ENCODE measurements at regions not wholly inside any gene's neighbourhood (a gene's known extent, or its start where the extent isn't known, plus 50 kb on each side); places are given as distances from the start of the nearest gene placed in this dataset.
"Not testable (repeated sequence)": the region's sequence is repeated elsewhere in the genome, so short reads cannot be mapped to it uniquely, and the experiment has no call there.

DNA sequence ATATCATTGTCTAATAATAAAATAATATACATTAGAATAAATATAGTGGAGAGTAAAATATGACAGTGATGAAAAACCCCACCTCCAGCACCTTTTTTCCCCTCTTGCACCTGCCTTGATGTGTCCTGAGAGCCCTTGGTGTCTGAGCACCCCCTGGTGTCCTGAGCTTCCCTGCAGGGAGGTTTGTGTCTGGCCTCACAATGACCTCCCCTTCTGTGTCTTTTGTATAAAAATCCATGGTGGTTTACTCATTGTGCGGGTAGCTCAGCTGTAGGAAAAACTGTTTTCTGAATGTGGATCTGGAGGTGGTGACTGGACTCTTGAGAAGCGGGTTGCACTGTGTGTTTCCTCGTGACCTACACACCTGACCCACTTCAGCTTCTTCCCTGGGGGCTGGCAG lies 636.9 kb downstream of the TMEM121 start (continued):
- TF ChIP-seq, protein P1, sequence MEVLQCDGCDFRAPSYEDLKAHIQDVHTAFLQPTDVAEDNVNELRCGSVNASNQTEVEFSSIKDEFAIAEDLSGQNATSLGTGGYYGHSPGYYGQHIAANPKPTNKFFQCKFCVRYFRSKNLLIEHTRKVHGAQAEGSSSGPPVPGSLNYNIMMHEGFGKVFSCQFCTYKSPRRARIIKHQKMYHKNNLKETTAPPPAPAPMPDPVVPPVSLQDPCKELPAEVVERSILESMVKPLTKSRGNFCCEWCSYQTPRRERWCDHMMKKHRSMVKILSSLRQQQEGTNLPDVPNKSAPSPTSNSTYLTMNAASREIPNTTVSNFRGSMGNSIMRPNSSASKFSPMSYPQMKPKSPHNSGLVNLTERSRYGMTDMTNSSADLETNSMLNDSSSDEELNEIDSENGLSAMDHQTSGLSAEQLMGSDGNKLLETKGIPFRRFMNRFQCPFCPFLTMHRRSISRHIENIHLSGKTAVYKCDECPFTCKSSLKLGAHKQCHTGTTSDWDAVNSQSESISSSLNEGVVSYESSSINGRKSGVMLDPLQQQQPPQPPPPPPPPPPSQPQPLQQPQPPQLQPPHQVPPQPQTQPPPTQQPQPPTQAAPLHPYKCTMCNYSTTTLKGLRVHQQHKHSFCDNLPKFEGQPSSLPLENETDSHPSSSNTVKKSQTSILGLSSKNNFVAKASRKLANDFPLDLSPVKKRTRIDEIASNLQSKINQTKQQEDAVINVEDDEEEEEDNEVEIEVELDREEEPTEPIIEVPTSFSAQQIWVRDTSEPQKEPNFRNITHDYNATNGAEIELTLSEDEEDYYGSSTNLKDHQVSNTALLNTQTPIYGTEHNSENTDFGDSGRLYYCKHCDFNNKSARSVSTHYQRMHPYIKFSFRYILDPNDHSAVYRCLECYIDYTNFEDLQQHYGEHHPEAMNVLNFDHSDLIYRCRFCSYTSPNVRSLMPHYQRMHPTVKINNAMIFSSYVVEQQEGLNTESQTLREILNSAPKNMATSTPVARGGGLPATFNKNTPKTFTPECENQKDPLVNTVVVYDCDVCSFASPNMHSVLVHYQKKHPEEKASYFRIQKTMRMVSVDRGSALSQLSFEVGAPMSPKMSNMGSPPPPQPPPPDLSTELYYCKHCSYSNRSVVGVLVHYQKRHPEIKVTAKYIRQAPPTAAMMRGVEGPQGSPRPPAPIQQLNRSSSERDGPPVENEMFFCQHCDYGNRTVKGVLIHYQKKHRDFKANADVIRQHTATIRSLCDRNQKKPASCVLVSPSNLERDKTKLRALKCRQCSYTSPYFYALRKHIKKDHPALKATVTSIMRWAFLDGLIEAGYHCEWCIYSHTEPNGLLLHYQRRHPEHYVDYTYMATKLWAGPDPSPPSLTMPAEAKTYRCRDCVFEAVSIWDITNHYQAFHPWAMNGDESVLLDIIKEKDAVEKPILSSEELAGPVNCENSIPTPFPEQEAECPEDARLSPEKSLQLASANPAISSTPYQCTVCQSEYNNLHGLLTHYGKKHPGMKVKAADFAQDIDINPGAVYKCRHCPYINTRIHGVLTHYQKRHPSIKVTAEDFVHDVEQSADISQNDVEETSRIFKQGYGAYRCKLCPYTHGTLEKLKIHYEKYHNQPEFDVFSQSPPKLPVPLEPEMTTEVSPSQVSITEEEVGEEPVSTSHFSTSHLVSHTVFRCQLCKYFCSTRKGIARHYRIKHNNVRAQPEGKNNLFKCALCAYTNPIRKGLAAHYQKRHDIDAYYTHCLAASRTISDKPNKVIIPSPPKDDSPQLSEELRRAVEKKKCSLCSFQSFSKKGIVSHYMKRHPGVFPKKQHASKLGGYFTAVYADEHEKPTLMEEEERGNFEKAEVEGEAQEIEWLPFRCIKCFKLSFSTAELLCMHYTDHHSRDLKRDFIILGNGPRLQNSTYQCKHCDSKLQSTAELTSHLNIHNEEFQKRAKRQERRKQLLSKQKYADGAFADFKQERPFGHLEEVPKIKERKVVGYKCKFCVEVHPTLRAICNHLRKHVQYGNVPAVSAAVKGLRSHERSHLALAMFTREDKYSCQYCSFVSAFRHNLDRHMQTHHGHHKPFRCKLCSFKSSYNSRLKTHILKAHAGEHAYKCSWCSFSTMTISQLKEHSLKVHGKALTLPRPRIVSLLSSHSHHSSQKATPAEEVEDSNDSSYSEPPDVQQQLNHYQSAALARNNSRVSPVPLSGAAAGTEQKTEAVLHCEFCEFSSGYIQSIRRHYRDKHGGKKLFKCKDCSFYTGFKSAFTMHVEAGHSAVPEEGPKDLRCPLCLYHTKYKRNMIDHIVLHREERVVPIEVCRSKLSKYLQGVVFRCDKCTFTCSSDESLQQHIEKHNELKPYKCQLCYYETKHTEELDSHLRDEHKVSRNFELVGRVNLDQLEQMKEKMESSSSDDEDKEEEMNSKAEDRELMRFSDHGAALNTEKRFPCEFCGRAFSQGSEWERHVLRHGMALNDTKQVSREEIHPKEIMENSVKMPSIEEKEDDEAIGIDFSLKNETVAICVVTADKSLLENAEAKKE (CRISPR knock-in tag; IDR thresholded peaks at IDR 0.05), result no peak
- TF ChIP-seq, protein P2, sequence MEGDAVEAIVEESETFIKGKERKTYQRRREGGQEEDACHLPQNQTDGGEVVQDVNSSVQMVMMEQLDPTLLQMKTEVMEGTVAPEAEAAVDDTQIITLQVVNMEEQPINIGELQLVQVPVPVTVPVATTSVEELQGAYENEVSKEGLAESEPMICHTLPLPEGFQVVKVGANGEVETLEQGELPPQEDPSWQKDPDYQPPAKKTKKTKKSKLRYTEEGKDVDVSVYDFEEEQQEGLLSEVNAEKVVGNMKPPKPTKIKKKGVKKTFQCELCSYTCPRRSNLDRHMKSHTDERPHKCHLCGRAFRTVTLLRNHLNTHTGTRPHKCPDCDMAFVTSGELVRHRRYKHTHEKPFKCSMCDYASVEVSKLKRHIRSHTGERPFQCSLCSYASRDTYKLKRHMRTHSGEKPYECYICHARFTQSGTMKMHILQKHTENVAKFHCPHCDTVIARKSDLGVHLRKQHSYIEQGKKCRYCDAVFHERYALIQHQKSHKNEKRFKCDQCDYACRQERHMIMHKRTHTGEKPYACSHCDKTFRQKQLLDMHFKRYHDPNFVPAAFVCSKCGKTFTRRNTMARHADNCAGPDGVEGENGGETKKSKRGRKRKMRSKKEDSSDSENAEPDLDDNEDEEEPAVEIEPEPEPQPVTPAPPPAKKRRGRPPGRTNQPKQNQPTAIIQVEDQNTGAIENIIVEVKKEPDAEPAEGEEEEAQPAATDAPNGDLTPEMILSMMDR (conservative IDR thresholded peaks at IDR 0.05; ENCODE audit: low read depth in 2 of 2), result no peak

DNA sequence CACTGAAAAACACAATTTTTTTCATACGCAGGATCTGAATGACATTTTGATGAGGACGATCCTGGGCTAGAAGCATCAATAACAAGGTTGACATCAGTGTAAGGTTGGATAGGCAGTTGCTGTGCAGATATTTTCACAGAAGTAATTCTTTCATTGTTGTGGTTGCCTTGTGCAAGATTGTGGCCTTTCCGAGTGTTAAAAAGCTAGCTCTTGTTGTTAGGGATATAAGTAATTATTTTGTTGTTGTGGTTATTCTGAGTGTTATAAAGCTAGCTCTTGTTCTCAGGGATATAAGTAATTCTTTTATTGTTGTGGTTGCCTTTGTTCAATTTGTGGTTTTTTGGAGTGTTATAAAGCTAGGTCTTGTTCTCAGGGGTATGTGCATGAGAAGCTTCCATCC lies 637.4 kb downstream of the TMEM121 start:
- not testable (repeated sequence) for H3K4me1 ChIP-seq (ENCODE audit: insufficient read depth); H3K27ac Mint-ChIP-seq; H3K4me3 Mint-ChIP-seq; H2AFZ ChIP-seq; H3K4me2 ChIP-seq; ATAC-seq; H3K9me2 ChIP-seq (ENCODE audit: insufficient read depth); DNase-seq (ENCODE audit: low spot score); H4K20me1 ChIP-seq (replicated peaks; ENCODE audit: insufficient read depth); H3K27me3 ChIP-seq (ENCODE audit: insufficient read depth); H3K27ac ChIP-seq (ENCODE audit: low read depth); H3K79me2 ChIP-seq (replicated peaks; ENCODE audit: insufficient read depth); H3K27me3 Mint-ChIP-seq (ENCODE audit: insufficient read depth, low read depth, poor library complexity); H3K4me1 Mint-ChIP-seq; H3K4me3 ChIP-seq; H3F3A ChIP-seq (replicated peaks; ENCODE audit: low read depth); H3K36me3 ChIP-seq (ENCODE audit: insufficient read depth)
- H3K9me3 Mint-ChIP-seq, result peaks cover 97% of the 10 kb centered on the region
- peaks cover 25% of the 10 kb centered on the region for H3K36me3 Mint-ChIP-seq (ENCODE audit: low read depth)

DNA sequence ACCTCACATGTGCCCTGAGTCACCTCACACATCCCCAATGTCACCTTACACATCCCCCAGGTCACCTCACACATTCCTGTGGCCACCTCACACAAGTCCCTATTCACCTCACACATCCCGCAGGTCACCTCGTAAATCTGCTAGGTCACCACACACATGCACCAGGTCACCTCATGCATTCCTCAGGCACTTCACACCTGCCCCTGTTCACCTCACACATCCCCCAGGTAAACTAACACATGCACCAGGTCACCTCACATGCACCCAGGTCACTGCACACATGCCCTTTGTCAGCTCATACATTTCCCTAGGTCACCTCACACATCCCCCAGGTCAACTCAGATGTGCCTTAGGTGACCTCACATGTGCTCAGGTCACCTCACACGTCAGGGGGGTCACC lies 639.8 kb downstream of the TMEM121 start:
- H3K9me3 Mint-ChIP-seq, result peaks cover 96% of the 10 kb centered on the region
- H3K79me2 ChIP-seq (replicated peaks; ENCODE audit: insufficient read depth), result no peaks in the 10 kb centered on the region
- H4K20me1 ChIP-seq (replicated peaks; ENCODE audit: insufficient read depth), result no peaks in the 10 kb centered on the region
- no peak overlapping the region for H3K27ac Mint-ChIP-seq
- H3K4me1 ChIP-seq (ENCODE audit: insufficient read depth), result no peaks in the 10 kb centered on the region
- no peak overlapping the region for H3K4me2 ChIP-seq
- H3K27me3 ChIP-seq (ENCODE audit: insufficient read depth), result no peaks in the 10 kb centered on the region
- H3K4me3 Mint-ChIP-seq, result no peak overlapping the region
- no peaks in the 10 kb centered on the region for H3F3A ChIP-seq (replicated peaks; ENCODE audit: low read depth)
- H3K9me2 ChIP-seq (ENCODE audit: insufficient read depth), result no peaks in the 10 kb centered on the region
- peaks cover 42% of the 10 kb centered on the region for H3K36me3 Mint-ChIP-seq (ENCODE audit: low read depth)
- no peak for ATAC-seq
- no peaks in the 10 kb centered on the region; the same call in 1 of the 2 replicates for H3K36me3 ChIP-seq (ENCODE audit: insufficient read depth)
- H3K27me3 Mint-ChIP-seq (ENCODE audit: insufficient read depth, low read depth, poor library complexity), result peaks cover 7% of the 10 kb centered on the region
- no peak for DNase-seq (ENCODE audit: low spot score)
- H3K27ac ChIP-seq (ENCODE audit: low read depth), result no peak overlapping the region
- no peak overlapping the region for H3K4me3 ChIP-seq
- H2AFZ ChIP-seq, result no peak overlapping the region
- H3K4me1 Mint-ChIP-seq, result no peaks in the 10 kb centered on the region
- TF ChIP-seq, protein P1 (CRISPR knock-in tag; IDR thresholded peaks at IDR 0.05), result no peak
